K562 (cell line): ENCODE measurements at regions not wholly inside any gene's neighbourhood (a gene's known extent, or its start where the extent isn't known, plus 50 kb on each side); places are given as distances from the start of the nearest gene placed in this dataset.

Source experiments
- ATAC-seq: fragments of 200-7000 bp; cut with Tn5 transposase; 3 replicates; pipeline ENCODE4 v1.9.1; 2020; ENCODE audit warnings: moderate library complexity
- BruUV-seq: library from RNA; stranded (reverse); fragments of 400-500 nt; replicated peaks from 2 replicates; lab custom pipeline; 2021; lab: Mats Ljungman, UMichigan
- CTCF ChIA-PET: fragments of 300-600 bp; formaldehyde crosslinking; extraction: SDS; loops from one replicate; lab custom pipeline; 2021; ENCODE audit warnings: low intra/inter-chr PET ratio; lab: Yijun Ruan, JAX
- POLR2A ChIA-PET: fragments of 300-600, 350-650 bp; sonication (Branson Sonifier 250); formaldehyde crosslinking; extraction: SDS; loops from one replicate; lab custom pipeline; 2021; ENCODE audit warnings: antibody characterized with exemption, inconsistent platforms; lab: Yijun Ruan, JAX
- DNase-seq, 4 experiments: peaks; one replicate each; pipeline versions ENCODE4 v3.0.0 to v3.0.0-alpha.2; 2011 to 2018; ENCODE audit warnings: low spot score in 3 of 4, mixed read lengths in 3 of 4; ENCODE audit errors: extremely low read depth in 1 of 4
- FAIRE-seq: peaks from 2 replicates; lab custom pipeline; 2011; peaks lifted over from hg19 to GRCh38; lab: Jason Lieb, UNC
- H2AFZ ChIP-seq: 2 replicates; pipeline ENCODE4 v1.6.0; 2011; ENCODE audit warnings: low read depth, low read length, control low read depth, inconsistent platforms
- H3K27ac ChIP-seq: fragments of 200-600 bp; 3 replicates; pipeline ENCODE4 v1.8.0; 2011; ENCODE audit warnings: low read depth, mild to moderate bottlenecking, control low read depth, inconsistent platforms, low read length, moderate library complexity, mixed read lengths; ENCODE audit errors: extremely low read depth
- H3K27me3 ChIP-seq, 2 experiments: fragments of 300-600 bp in 1 of 2; 2 replicates in 1 of 2; 3 replicates in 1 of 2; pipeline versions ENCODE4 v1.6.0 to v1.8.0; 2011; ENCODE audit warnings: inconsistent platforms in 2 of 2, low read length in 2 of 2, mild to moderate bottlenecking in 1 of 2, mixed read lengths in 1 of 2, moderate library complexity in 1 of 2; ENCODE audit not compliant: control insufficient read depth in 2 of 2, insufficient read depth in 2 of 2
- H3K36me3 ChIP-seq: fragments of 300-600 bp; 3 replicates; pipeline ENCODE4 v1.8.0; 2011; ENCODE audit warnings: mild to moderate bottlenecking, low read length, inconsistent platforms; ENCODE audit not compliant: control insufficient read depth, insufficient read depth
- H3K4me1 ChIP-seq, 2 experiments: fragments of 200-600 bp in 1 of 2; replicated peaks in 1 of 2; 2 replicates in 1 of 2; 3 replicates in 1 of 2; pipeline versions ENCODE4 v1.5.1 to v1.8.0; 2011; ENCODE audit warnings: inconsistent platforms in 2 of 2, low read length in 2 of 2, mild to moderate bottlenecking in 1 of 2, mixed read lengths in 1 of 2, moderate library complexity in 1 of 2; ENCODE audit not compliant: control insufficient read depth in 2 of 2, insufficient read depth in 2 of 2
- H3K4me2 ChIP-seq: 2 replicates; pipeline ENCODE4 v1.6.1; 2011; ENCODE audit warnings: low read length, control low read depth, inconsistent platforms, mixed read lengths; ENCODE audit not compliant: insufficient read depth
- H3K4me3 ChIP-seq: fragments of 200-600 bp; sonication (generic), shearing (Covaris generic); 2 replicates; pipeline ENCODE4 v1.5.1; 2016; ENCODE audit warnings: control low read depth, inconsistent platforms
- H3K79me2 ChIP-seq: fragments of 200-600 bp; 3 replicates; pipeline ENCODE4 v1.8.0; 2011; ENCODE audit warnings: low read length, inconsistent platforms; ENCODE audit not compliant: control insufficient read depth, insufficient read depth
- H3K9ac ChIP-seq, 2 experiments: 2 replicates each; pipeline versions ENCODE4 v1.6.0 to v1.6.1; 2011; ENCODE audit warnings: low read depth in 2 of 2, low read length in 2 of 2, control low read depth in 1 of 2, inconsistent platforms in 1 of 2, mild to moderate bottlenecking in 1 of 2, mixed read lengths in 1 of 2; ENCODE audit not compliant: insufficient read depth in 1 of 2
- H3K9me1 ChIP-seq: one replicate; pipeline ENCODE4 v1.6.0; 2011; ENCODE audit warnings: inconsistent platforms, mild to moderate bottlenecking, low read length, moderate library complexity; ENCODE audit not compliant: control insufficient read depth, insufficient read depth
- H3K9me3 ChIP-seq: replicated peaks from 2 replicates; pipeline ENCODE4 v1.5.1; 2011; ENCODE audit warnings: low read depth, low read length, inconsistent platforms; ENCODE audit not compliant: control insufficient read depth, insufficient read depth
- H4K20me1 ChIP-seq: replicated peaks from 2 replicates; pipeline ENCODE4 v1.6.1; 2011; ENCODE audit warnings: low read length, inconsistent platforms, mixed read lengths; ENCODE audit not compliant: control insufficient read depth, insufficient read depth
- BRCA1 ChIP-seq, 2 experiments: fragments of 450-650 bp in 1 of 2; sonication (generic) in 1 of 2; formaldehyde crosslinking in 1 of 2; IDR thresholded peaks; 2 replicates each; pipeline versions ENCODE4 v1.5.0 to v1.6.1; 2017 to 2020; ENCODE audit warnings: mild to moderate bottlenecking in 1 of 2, missing genetic modification reagents in 1 of 2
- HDAC1 ChIP-seq, 2 experiments: fragments of 450-650 bp; IDR thresholded peaks; 2 replicates each; pipeline ENCODE4 v1.6.1; 2016 to 2017; ENCODE audit warnings: inconsistent platforms in 1 of 2, mild to moderate bottlenecking in 1 of 2, moderate library complexity in 1 of 2
- LARP7 ChIP-seq: fragments of 450-650 bp; IDR thresholded peaks from 2 replicates; pipeline ENCODE4 v1.6.1; 2016
- NR1H2 ChIP-seq: sonication (generic); formaldehyde crosslinking; IDR thresholded peaks from 2 replicates; pipeline ENCODE4 v1.4.0; 2020; ENCODE audit warnings: mild to moderate bottlenecking, missing genetic modification reagents
- PML ChIP-seq: IDR thresholded peaks from 2 replicates; pipeline ENCODE4 v1.6.1; 2012; ENCODE audit warnings: low read length, inconsistent platforms
- SMARCB1 ChIP-seq: IDR thresholded peaks from 2 replicates; pipeline ENCODE4 v1.6.1; 2011; ENCODE audit warnings: improper control_type of control experiment, low read depth; ENCODE audit not compliant: insufficient read length
- XRCC3 ChIP-seq: fragments of 450-650 bp; IDR thresholded peaks from 2 replicates; pipeline ENCODE4 v1.6.1; 2017; ENCODE audit warnings: mild to moderate bottlenecking, moderate library complexity
- ZFP36 ChIP-seq: fragments of 150-350 bp; IDR thresholded peaks from 2 replicates; pipeline ENCODE4 v1.6.1; 2018; ENCODE audit warnings: low read length, low read depth; ENCODE audit not compliant: partially characterized antibody
- WGBS: fragments of 100-300 bp; shearing (Covaris generic); methylation state at CpG from one replicate; pipeline ENCODE4 v1.1.6; 2016; ENCODE audit warnings: low coverage, mixed read lengths; ENCODE audit not compliant: insufficient coverage; ENCODE audit errors: missing lambda C conversion rate; 5-methylcytosine and 5-hydroxymethylcytosine counted together
- in situ Hi-C: fragments of 300-500 bp; cut with MboI; formaldehyde crosslinking; loops from 4 replicates; pipeline ENCODE4 v1.15.0; 2018; ENCODE audit warnings: inconsistent platforms, mixed read lengths
- intact Hi-C: fragments of 100-400 bp; cut with micrococcal nuclease; formaldehyde crosslinking; loops from 2 replicates; pipeline ENCODE4 v1.14.2; 2022
- TF ChIP-seq, protein P1 (sequence below), 3 experiments: IDR thresholded peaks in 2 of 3; conservative IDR thresholded peaks in 1 of 3; 2 replicates each; pipeline ENCODE4 v1.5.1; 2011 to 2012; ENCODE audit warnings: low read length in 3 of 3, mild to moderate bottlenecking in 3 of 3, control low read depth in 2 of 3, improper control_type of control experiment in 1 of 3, inconsistent platforms in 1 of 3, low read depth in 1 of 3, mixed read lengths in 1 of 3, moderate library complexity in 1 of 3; ENCODE audit not compliant: insufficient read depth in 2 of 3
- TF ChIP-seq, protein P2 (sequence below), 2 experiments: fragments of 450-650 bp; IDR thresholded peaks; 2 replicates each; pipeline ENCODE4 v1.6.1; 2016
- TF ChIP-seq, protein P3 (sequence below): sonication (generic); formaldehyde crosslinking; IDR thresholded peaks from 2 replicates; pipeline ENCODE4 v1.8.0; 2022; ENCODE audit warnings: mild to moderate bottlenecking, missing genetic modification reagents

DNA sequence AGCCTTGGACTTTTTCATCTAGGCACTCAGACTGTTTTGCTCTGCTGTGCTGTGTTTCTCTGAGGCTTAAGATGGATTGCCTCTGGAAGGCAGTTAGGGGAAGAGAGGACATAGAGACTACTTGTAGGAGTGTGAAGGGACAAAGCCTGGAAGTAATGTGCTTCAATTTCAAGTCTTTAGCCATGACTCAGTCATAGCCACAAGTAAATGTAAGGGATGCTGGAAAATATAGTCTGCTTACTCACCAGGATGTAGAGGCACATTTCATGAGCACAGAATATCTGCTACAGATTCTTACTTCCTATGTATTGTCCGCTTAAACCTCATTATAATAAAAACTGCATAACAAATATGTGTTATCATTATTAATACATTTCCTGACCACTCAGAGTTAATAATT, 794.3 kb upstream of the NOVA1 start:
- H3K4me2 ChIP-seq: no peak overlapping the region

More for the DNA sequence above, 794.3 kb upstream of the NOVA1 start:
- FAIRE-seq: no peak
- no peak for DNase-seq
- no peak overlapping the region for H3K4me3 ChIP-seq
- TF ChIP-seq ZFP36: no peak
- TF ChIP-seq, protein P1, sequence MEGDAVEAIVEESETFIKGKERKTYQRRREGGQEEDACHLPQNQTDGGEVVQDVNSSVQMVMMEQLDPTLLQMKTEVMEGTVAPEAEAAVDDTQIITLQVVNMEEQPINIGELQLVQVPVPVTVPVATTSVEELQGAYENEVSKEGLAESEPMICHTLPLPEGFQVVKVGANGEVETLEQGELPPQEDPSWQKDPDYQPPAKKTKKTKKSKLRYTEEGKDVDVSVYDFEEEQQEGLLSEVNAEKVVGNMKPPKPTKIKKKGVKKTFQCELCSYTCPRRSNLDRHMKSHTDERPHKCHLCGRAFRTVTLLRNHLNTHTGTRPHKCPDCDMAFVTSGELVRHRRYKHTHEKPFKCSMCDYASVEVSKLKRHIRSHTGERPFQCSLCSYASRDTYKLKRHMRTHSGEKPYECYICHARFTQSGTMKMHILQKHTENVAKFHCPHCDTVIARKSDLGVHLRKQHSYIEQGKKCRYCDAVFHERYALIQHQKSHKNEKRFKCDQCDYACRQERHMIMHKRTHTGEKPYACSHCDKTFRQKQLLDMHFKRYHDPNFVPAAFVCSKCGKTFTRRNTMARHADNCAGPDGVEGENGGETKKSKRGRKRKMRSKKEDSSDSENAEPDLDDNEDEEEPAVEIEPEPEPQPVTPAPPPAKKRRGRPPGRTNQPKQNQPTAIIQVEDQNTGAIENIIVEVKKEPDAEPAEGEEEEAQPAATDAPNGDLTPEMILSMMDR (IDR thresholded peaks at IDR 0.05 in 2 of 3, conservative IDR thresholded peaks at IDR 0.05 in 1 of 3; ENCODE audit: insufficient read depth in 2 of 3, low read depth in 1 of 3, low read length in 3 of 3): no peak
- TF ChIP-seq SMARCB1: no peak
- no peak for TF ChIP-seq BRCA1 (IDR thresholded peaks at IDR 0.05)
- TF ChIP-seq BRCA1 (CRISPR knock-in tag; IDR thresholded peaks at IDR 0.05): no peak
- TF ChIP-seq HDAC1 (IDR thresholded peaks at IDR 0.05): no peak
- no peak for TF ChIP-seq PML
- TF ChIP-seq LARP7: no peak
- TF ChIP-seq, protein P2, sequence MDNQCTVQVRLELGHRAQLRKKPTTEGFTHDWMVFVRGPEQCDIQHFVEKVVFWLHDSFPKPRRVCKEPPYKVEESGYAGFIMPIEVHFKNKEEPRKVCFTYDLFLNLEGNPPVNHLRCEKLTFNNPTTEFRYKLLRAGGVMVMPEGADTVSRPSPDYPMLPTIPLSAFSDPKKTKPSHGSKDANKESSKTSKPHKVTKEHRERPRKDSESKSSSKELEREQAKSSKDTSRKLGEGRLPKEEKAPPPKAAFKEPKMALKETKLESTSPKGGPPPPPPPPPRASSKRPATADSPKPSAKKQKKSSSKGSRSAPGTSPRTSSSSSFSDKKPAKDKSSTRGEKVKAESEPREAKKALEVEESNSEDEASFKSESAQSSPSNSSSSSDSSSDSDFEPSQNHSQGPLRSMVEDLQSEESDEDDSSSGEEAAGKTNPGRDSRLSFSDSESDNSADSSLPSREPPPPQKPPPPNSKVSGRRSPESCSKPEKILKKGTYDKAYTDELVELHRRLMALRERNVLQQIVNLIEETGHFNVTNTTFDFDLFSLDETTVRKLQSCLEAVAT (IDR thresholded peaks at IDR 0.05): no peak
- TF ChIP-seq NR1H2 (CRISPR knock-in tag): no peak
- TF ChIP-seq XRCC3: no peak
- TF ChIP-seq, protein P3, sequence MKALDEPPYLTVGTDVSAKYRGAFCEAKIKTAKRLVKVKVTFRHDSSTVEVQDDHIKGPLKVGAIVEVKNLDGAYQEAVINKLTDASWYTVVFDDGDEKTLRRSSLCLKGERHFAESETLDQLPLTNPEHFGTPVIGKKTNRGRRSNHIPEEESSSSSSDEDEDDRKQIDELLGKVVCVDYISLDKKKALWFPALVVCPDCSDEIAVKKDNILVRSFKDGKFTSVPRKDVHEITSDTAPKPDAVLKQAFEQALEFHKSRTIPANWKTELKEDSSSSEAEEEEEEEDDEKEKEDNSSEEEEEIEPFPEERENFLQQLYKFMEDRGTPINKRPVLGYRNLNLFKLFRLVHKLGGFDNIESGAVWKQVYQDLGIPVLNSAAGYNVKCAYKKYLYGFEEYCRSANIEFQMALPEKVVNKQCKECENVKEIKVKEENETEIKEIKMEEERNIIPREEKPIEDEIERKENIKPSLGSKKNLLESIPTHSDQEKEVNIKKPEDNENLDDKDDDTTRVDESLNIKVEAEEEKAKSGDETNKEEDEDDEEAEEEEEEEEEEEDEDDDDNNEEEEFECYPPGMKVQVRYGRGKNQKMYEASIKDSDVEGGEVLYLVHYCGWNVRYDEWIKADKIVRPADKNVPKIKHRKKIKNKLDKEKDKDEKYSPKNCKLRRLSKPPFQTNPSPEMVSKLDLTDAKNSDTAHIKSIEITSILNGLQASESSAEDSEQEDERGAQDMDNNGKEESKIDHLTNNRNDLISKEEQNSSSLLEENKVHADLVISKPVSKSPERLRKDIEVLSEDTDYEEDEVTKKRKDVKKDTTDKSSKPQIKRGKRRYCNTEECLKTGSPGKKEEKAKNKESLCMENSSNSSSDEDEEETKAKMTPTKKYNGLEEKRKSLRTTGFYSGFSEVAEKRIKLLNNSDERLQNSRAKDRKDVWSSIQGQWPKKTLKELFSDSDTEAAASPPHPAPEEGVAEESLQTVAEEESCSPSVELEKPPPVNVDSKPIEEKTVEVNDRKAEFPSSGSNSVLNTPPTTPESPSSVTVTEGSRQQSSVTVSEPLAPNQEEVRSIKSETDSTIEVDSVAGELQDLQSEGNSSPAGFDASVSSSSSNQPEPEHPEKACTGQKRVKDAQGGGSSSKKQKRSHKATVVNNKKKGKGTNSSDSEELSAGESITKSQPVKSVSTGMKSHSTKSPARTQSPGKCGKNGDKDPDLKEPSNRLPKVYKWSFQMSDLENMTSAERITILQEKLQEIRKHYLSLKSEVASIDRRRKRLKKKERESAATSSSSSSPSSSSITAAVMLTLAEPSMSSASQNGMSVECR (CRISPR knock-in tag): no peak
- TF ChIP-seq, all 486 proteins: peak for 0
- 7% methylated on average over 1 of the region's 1 CpG for WGBS
- no TSS peak for BruUV-seq
- H3K36me3 ChIP-seq: no peaks in the 10 kb centered on the region
- H3K9ac ChIP-seq: no peak overlapping the region
- intact Hi-C loops: no loop called here
- in situ Hi-C loops: no loop called here
- no peaks in the 10 kb centered on the region for H3K4me1 ChIP-seq
- no peaks in the 10 kb centered on the region for H4K20me1 ChIP-seq
- no peaks in the 10 kb centered on the region for H3K9me3 ChIP-seq
- H3K27ac ChIP-seq: no peak overlapping the region
- no peaks in the 10 kb centered on the region for H3K9me1 ChIP-seq
- CTCF ChIA-PET: no interaction called here
- no peaks in the 10 kb centered on the region for H3K79me2 ChIP-seq
- no peaks in the 10 kb centered on the region for H3K27me3 ChIP-seq
- no peak overlapping the region for H2AFZ ChIP-seq
- no peak for ATAC-seq
- POLR2A ChIA-PET: no interaction called here
